BJ (cell line): ENCODE measurements at regions not wholly inside any gene's neighbourhood (a gene's known extent, or its start where the extent isn't known, plus 50 kb on each side); places are given as distances from the start of the nearest gene placed in this dataset.

Source experiments
- CTCF ChIA-PET: fragments of 350-600 bp; formaldehyde crosslinking; extraction: SDS; loops from one replicate; lab custom pipeline; 2021; ENCODE audit warnings: antibody characterized with exemption, inconsistent platforms; lab: Yijun Ruan, JAX
- POLR2A ChIA-PET: fragments of 300-600 bp; sonication (Branson Sonifier 250); formaldehyde crosslinking; extraction: SDS; loops from one replicate; lab custom pipeline; 2021; ENCODE audit warnings: antibody characterized with exemption; lab: Charles Lee
- DNase-seq: peaks from one replicate; pipeline ENCODE4 v3.0.0-alpha.2; 2011; ENCODE audit warnings: low read depth
- H3K27me3 ChIP-seq: 2 replicates; pipeline ENCODE4 v1.6.0; 2011; ENCODE audit warnings: low read length; ENCODE audit not compliant: control insufficient read depth, insufficient read depth
- H3K36me3 ChIP-seq: 2 replicates; pipeline ENCODE4 v1.5.1; 2011; ENCODE audit warnings: low read length; ENCODE audit not compliant: control insufficient read depth, insufficient read depth
- H3K4me3 ChIP-seq: 2 replicates; pipeline ENCODE4 v1.5.1; 2011; ENCODE audit warnings: low read depth, mild to moderate bottlenecking, control low read depth, low read length
- TF ChIP-seq, protein P1 (sequence below): IDR thresholded peaks from 2 replicates; pipeline ENCODE4 v1.5.1; 2011; ENCODE audit warnings: low read depth, mild to moderate bottlenecking, control low read depth, inconsistent platforms, low read length, moderate library complexity; ENCODE audit not compliant: insufficient read depth

DNA sequence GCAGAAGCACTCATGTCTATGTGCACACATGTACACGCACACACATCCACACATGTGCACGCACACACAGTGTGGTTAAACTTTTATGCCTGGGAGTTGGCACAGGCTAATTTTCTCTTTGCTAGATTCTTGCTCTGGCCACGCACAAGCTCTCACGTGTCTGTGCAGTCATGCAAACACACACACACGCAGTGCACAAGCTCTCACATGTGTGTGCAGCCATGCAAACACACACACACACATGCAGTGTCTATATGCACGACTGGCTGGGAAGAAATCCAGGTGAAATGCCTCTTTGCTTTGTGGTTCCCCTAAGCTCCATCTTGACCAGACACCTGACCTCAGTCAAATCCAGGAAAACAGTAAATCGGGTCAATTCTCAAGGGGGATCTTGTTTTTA, 138.0 kb downstream of the SHOX start:
- Histone ChIP-seq H3K36me3 (no peaks in the 10 kb centered on the region), H3K4me3 (no peak overlapping the region), H3K27me3 (no peaks in the 10 kb centered on the region)
- ChIA-PET CTCF (no interaction called here), POLR2A (no interaction called here)
- TF ChIP-seq, protein P1, sequence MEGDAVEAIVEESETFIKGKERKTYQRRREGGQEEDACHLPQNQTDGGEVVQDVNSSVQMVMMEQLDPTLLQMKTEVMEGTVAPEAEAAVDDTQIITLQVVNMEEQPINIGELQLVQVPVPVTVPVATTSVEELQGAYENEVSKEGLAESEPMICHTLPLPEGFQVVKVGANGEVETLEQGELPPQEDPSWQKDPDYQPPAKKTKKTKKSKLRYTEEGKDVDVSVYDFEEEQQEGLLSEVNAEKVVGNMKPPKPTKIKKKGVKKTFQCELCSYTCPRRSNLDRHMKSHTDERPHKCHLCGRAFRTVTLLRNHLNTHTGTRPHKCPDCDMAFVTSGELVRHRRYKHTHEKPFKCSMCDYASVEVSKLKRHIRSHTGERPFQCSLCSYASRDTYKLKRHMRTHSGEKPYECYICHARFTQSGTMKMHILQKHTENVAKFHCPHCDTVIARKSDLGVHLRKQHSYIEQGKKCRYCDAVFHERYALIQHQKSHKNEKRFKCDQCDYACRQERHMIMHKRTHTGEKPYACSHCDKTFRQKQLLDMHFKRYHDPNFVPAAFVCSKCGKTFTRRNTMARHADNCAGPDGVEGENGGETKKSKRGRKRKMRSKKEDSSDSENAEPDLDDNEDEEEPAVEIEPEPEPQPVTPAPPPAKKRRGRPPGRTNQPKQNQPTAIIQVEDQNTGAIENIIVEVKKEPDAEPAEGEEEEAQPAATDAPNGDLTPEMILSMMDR: no peak
- DNase-seq: no peak

DNA sequence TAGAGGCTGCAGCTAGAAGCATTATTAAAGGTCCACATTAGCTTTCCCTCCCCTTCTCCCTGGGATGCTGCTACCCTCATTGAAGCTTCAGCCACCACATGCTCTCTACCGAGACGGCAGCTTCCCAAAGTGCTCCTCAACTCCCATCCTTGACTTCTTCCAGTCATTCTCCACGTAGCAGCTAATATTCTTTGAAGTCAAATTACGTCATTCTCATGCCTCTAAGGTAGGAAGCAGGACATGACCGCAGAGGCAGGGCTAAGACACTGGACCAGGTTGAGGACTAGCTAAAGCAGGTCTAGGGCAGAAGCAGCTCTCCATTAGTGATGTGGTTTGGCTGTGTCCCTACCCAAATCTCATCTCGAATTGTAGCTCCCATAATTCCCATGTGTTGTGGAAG, 128.3 kb downstream of the SHOX start:
- TF ChIP-seq, protein P1: no peak
- POLR2A ChIA-PET: no interaction called here
- CTCF ChIA-PET: no interaction called here
- Histone ChIP-seq H3K27me3 (peaks cover 3% of the 10 kb centered on the region; the same call in 1 of the 2 replicates), H3K36me3 (no peaks in the 10 kb centered on the region), H3K4me3 (no peak overlapping the region)
- DNase-seq: no peak

DNA sequence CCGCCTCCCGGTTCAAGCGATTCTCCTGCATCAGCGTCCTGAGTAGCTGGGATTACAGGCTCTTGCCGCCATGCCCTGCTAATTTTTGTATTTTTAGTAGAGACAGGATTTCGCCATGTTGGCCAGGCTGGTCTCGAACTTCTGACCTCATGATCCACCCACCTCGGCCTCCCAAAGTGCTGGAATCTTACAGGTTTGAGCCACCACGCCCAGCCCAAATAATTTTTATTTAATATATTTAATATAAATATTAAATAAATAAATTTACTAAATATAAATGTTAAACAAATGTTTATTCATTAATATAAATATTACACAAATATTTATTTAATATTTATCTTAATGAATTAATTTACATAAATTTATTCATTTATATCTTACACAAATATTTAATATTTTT, 120.2 kb downstream of the SHOX start:
- H3K27me3 ChIP-seq: no peaks in the 10 kb centered on the region; the same call in 1 of the 2 replicates
- no peaks in the 10 kb centered on the region for H3K36me3 ChIP-seq
- TF ChIP-seq, protein P1: no peak
- CTCF ChIA-PET: no interaction called here
- DNase-seq: no peak
- POLR2A ChIA-PET: no interaction called here
- H3K4me3 ChIP-seq: no peak overlapping the region

DNA sequence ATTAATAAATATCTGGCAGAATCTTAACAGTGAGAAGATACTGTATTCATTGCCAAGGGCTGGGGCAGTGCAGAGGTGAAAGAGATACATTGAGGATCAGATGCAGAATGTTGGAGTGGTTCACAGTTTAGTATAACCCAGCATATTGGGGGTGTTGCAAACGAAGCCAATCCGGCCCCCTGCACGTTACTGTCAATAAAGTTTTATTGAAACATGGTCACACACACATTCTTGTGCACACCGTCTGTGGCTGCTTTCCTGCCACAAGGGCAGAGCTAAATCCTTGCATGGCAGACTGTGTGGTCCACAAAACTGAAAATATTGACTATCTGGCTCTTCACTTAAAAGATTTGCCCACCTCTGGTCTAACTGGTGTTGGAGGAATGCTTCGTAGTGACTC, 119.7 kb downstream of the SHOX start:
- Histone ChIP-seq H3K36me3 (no peaks in the 10 kb centered on the region), H3K27me3 (no peaks in the 10 kb centered on the region; the same call in 1 of the 2 replicates), H3K4me3 (no peak overlapping the region)
- ChIA-PET POLR2A (no interaction called here), CTCF (no interaction called here)
- TF ChIP-seq, protein P1: no peak
- DNase-seq: no peak

DNA sequence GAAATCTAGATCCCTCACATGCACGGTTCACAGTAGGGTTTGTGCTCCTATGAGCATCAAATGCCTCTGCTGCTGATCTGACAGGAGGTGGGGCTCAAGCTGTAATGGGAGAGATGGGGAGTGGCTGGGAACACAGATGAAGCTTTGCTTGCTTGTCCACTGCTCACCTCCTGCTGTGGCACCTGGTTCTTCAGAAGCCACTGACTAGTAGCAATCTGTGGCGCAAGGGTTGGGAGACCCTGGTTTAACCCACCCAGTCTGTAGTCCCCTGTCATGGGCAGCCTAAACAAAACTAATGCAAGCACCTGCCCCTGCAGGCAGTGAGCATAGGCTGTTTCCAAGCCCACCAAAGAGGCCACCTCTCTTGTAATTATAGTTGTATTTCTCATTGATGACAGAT, 116.6 kb downstream of the SHOX start:
- no peak for DNase-seq
- POLR2A ChIA-PET: no interaction called here
- TF ChIP-seq, protein P1: no peak
- Histone ChIP-seq H3K36me3 (no peaks in the 10 kb centered on the region), H3K4me3 (no peak overlapping the region), H3K27me3 (no peaks in the 10 kb centered on the region)
- CTCF ChIA-PET: no interaction called here
